ENCODE measurements at regions not wholly inside any gene's neighbourhood (a gene's known extent, or its start where the extent isn't known, plus 50 kb on each side); places are given as distances from the start of the nearest gene placed in this dataset.
A peak's percentile ranks its signal among the peaks of the same experiment; 100 is the strongest.

GRCh38 chr5:173667702-173668101, 51.3 kb upstream of the BOD1 start:
- no peaks in the 10 kb centered on the region for H3K9me3 ChIP-seq (ENCODE audit: control insufficient read depth, insufficient read depth, low read length)
- H3K4me1 ChIP-seq (ENCODE audit: control insufficient read depth, insufficient read depth, low read length), result peaks cover 4% of the 10 kb centered on the region; the same call in 1 of the 2 replicates
- H3K27ac ChIP-seq (ENCODE audit: low read length), result no peak overlapping the region
- no CpG with 5 or more reads among the region's 7 CpGs for WGBS (ENCODE audit: insufficient coverage, insufficient read length)
- H3K4me3 ChIP-seq (ENCODE audit: low read length), result no peak overlapping the region
- no peaks in the 10 kb centered on the region for H3K36me3 ChIP-seq (ENCODE audit: control insufficient read depth, insufficient read depth, low read length)
- DNase-seq (ENCODE audit: low read depth, low spot score), result no peak
- no peaks in the 10 kb centered on the region for H3K27me3 ChIP-seq (ENCODE audit: control insufficient read depth, insufficient read depth, low read length)

GRCh38 chr5:173668245-173668800, 51.9 kb upstream of the BOD1 start:
- no peak for DNase-seq (ENCODE audit: low read depth, low spot score)
- WGBS (ENCODE audit: insufficient coverage, insufficient read length), result no CpG with 5 or more reads among the region's 2 CpGs
- Histone ChIP-seq H3K4me3 (ENCODE audit: low read length) (no peak overlapping the region), H3K27me3 (ENCODE audit: control insufficient read depth, insufficient read depth, low read length) (no peaks in the 10 kb centered on the region), H3K27ac (ENCODE audit: low read length) (no peak overlapping the region), H3K36me3 (ENCODE audit: control insufficient read depth, insufficient read depth, low read length) (no peaks in the 10 kb centered on the region), H3K4me1 (ENCODE audit: control insufficient read depth, insufficient read depth, low read length) (peaks cover 5% of the 10 kb centered on the region; the same call in 1 of the 2 replicates), H3K9me3 (ENCODE audit: control insufficient read depth, insufficient read depth, low read length) (no peaks in the 10 kb centered on the region)

GRCh38 chr5:173668910-173669309, 52.5 kb upstream of the BOD1 start:
- Histone ChIP-seq H3K4me3 (ENCODE audit: low read length) (no peak overlapping the region), H3K36me3 (ENCODE audit: control insufficient read depth, insufficient read depth, low read length) (no peaks in the 10 kb centered on the region), H3K27ac (ENCODE audit: low read length) (peak overlapping the region; percentile 57), H3K4me1 (ENCODE audit: control insufficient read depth, insufficient read depth, low read length) (peaks cover 5% of the 10 kb centered on the region; the same call in 1 of the 2 replicates), H3K27me3 (ENCODE audit: control insufficient read depth, insufficient read depth, low read length) (no peaks in the 10 kb centered on the region), H3K9me3 (ENCODE audit: control insufficient read depth, insufficient read depth, low read length) (no peaks in the 10 kb centered on the region)
- no CpG with 5 or more reads among the region's 5 CpGs for WGBS (ENCODE audit: insufficient coverage, insufficient read length)
- no peak for DNase-seq (ENCODE audit: low read depth, low spot score)

GRCh38 chr5:173669483-173669882, 53.0 kb upstream of the BOD1 start:
- H3K27me3 ChIP-seq (ENCODE audit: control insufficient read depth, insufficient read depth, low read length), result no peaks in the 10 kb centered on the region
- H3K4me3 ChIP-seq (ENCODE audit: low read length), result no peak overlapping the region
- H3K36me3 ChIP-seq (ENCODE audit: control insufficient read depth, insufficient read depth, low read length), result no peaks in the 10 kb centered on the region
- no peak for DNase-seq (ENCODE audit: low read depth, low spot score)
- peak overlapping the region; percentile 57 for H3K27ac ChIP-seq (ENCODE audit: low read length)
- H3K9me3 ChIP-seq (ENCODE audit: control insufficient read depth, insufficient read depth, low read length), result no peaks in the 10 kb centered on the region
- H3K4me1 ChIP-seq (ENCODE audit: control insufficient read depth, insufficient read depth, low read length), result peaks cover 5% of the 10 kb centered on the region; the same call in 1 of the 2 replicates
- no CpG with 5 or more reads among the region's 3 CpGs for WGBS (ENCODE audit: insufficient coverage, insufficient read length)

GRCh38 chr5:173670130-173670651, 53.7 kb upstream of the BOD1 start:
- DNase-seq (ENCODE audit: low read depth, low spot score), result peak; percentile 47
- Histone ChIP-seq H3K27ac (ENCODE audit: low read length) (no peak overlapping the region), H3K4me1 (ENCODE audit: control insufficient read depth, insufficient read depth, low read length) (peaks cover 5% of the 10 kb centered on the region; the same call in 1 of the 2 replicates), H3K4me3 (ENCODE audit: low read length) (no peak overlapping the region), H3K36me3 (ENCODE audit: control insufficient read depth, insufficient read depth, low read length) (no peaks in the 10 kb centered on the region), H3K9me3 (ENCODE audit: control insufficient read depth, insufficient read depth, low read length) (no peaks in the 10 kb centered on the region), H3K27me3 (ENCODE audit: control insufficient read depth, insufficient read depth, low read length) (no peaks in the 10 kb centered on the region)
- no CpG with 5 or more reads among the region's 3 CpGs for WGBS (ENCODE audit: insufficient coverage, insufficient read length)

- Histone ChIP-seq H3K4me1 (ENCODE audit: control insufficient read depth, insufficient read depth, low read length) (peaks cover 5% of the 10 kb centered on the region; the same call in 1 of the 2 replicates), H3K9me3 (ENCODE audit: control insufficient read depth, insufficient read depth, low read length) (no peaks in the 10 kb centered on the region), H3K27me3 (ENCODE audit: control insufficient read depth, insufficient read depth, low read length) (no peaks in the 10 kb centered on the region), H3K4me3 (ENCODE audit: low read length) (no peak overlapping the region), H3K27ac (ENCODE audit: low read length) (peak overlapping the region; percentile 77), H3K36me3 (ENCODE audit: control insufficient read depth, insufficient read depth, low read length) (no peaks in the 10 kb centered on the region)
- no peak for DNase-seq (ENCODE audit: low read depth, low spot score)
- WGBS (ENCODE audit: insufficient coverage, insufficient read length), result no CpG with 5 or more reads among the region's 12 CpGs
Observed at GRCh38 chr5:173670791-173671120, 54.3 kb upstream of the BOD1 start.

GRCh38 chr5:173671121-173671949, 54.9 kb upstream of the BOD1 start:
- no peaks in the 10 kb centered on the region for H3K9me3 ChIP-seq (ENCODE audit: control insufficient read depth, insufficient read depth, low read length)
- no peak for DNase-seq (ENCODE audit: low read depth, low spot score)
- H3K36me3 ChIP-seq (ENCODE audit: control insufficient read depth, insufficient read depth, low read length), result no peaks in the 10 kb centered on the region
- WGBS (ENCODE audit: insufficient coverage, insufficient read length), result 100% methylated on average over 1 of the region's 16 CpGs
- H3K4me1 ChIP-seq (ENCODE audit: control insufficient read depth, insufficient read depth, low read length), result peaks cover 5% of the 10 kb centered on the region; the same call in 1 of the 2 replicates
- H3K27ac ChIP-seq (ENCODE audit: low read length), result peak overlapping the region; percentile 77
- H3K27me3 ChIP-seq (ENCODE audit: control insufficient read depth, insufficient read depth, low read length), result no peaks in the 10 kb centered on the region
- no peak overlapping the region for H3K4me3 ChIP-seq (ENCODE audit: low read length)

GRCh38 chr5:173672166-173672565, 55.7 kb upstream of the BOD1 start:
- Histone ChIP-seq H3K4me1 (ENCODE audit: control insufficient read depth, insufficient read depth, low read length) (peaks cover 5% of the 10 kb centered on the region; the same call in 1 of the 2 replicates), H3K27me3 (ENCODE audit: control insufficient read depth, insufficient read depth, low read length) (no peaks in the 10 kb centered on the region), H3K27ac (ENCODE audit: low read length) (no peak overlapping the region), H3K36me3 (ENCODE audit: control insufficient read depth, insufficient read depth, low read length) (no peaks in the 10 kb centered on the region), H3K9me3 (ENCODE audit: control insufficient read depth, insufficient read depth, low read length) (no peaks in the 10 kb centered on the region), H3K4me3 (ENCODE audit: low read length) (no peak overlapping the region)
- no peak for DNase-seq (ENCODE audit: low read depth, low spot score)
- WGBS (ENCODE audit: insufficient coverage, insufficient read length), result no CpG with 5 or more reads among the region's 8 CpGs

- Histone ChIP-seq H3K4me1 (ENCODE audit: control insufficient read depth, insufficient read depth, low read length) (peaks cover 5% of the 10 kb centered on the region; the same call in 1 of the 2 replicates), H3K36me3 (ENCODE audit: control insufficient read depth, insufficient read depth, low read length) (no peaks in the 10 kb centered on the region)
Observed at GRCh38 chr5:173672891-173673290, 56.4 kb upstream of the BOD1 start.

GRCh38 chr5:173673295-173674101, 57.0 kb upstream of the BOD1 start:
- no peaks in the 10 kb centered on the region for H3K9me3 ChIP-seq (ENCODE audit: control insufficient read depth, insufficient read depth, low read length)
- no peaks in the 10 kb centered on the region for H3K27me3 ChIP-seq (ENCODE audit: control insufficient read depth, insufficient read depth, low read length)
- no peak overlapping the region for H3K27ac ChIP-seq (ENCODE audit: low read length)
- H3K4me1 ChIP-seq (ENCODE audit: control insufficient read depth, insufficient read depth, low read length), result peaks cover 5% of the 10 kb centered on the region; the same call in 1 of the 2 replicates
- no peak overlapping the region for H3K4me3 ChIP-seq (ENCODE audit: low read length)
- no peak for DNase-seq (ENCODE audit: low read depth, low spot score)
- no CpG with 5 or more reads among the region's 16 CpGs for WGBS (ENCODE audit: insufficient coverage, insufficient read length)
- no peaks in the 10 kb centered on the region for H3K36me3 ChIP-seq (ENCODE audit: control insufficient read depth, insufficient read depth, low read length)

More at GRCh38 chr5:173672891-173673290, 56.4 kb upstream of the BOD1 start:
- Histone ChIP-seq H3K4me3 (ENCODE audit: low read length) (no peak overlapping the region), H3K27me3 (ENCODE audit: control insufficient read depth, insufficient read depth, low read length) (no peaks in the 10 kb centered on the region), H3K27ac (ENCODE audit: low read length) (no peak overlapping the region), H3K9me3 (ENCODE audit: control insufficient read depth, insufficient read depth, low read length) (no peaks in the 10 kb centered on the region)
- no CpG with 5 or more reads among the region's 11 CpGs for WGBS (ENCODE audit: insufficient coverage, insufficient read length)
- DNase-seq (ENCODE audit: low read depth, low spot score), result no peak

Data from iPS DF 6.9 (cell line).